ENCODE measurements at regions not wholly inside any gene's neighbourhood (a gene's known extent, or its start where the extent isn't known, plus 50 kb on each side); places are given as distances from the start of the nearest gene placed in this dataset.

- DNase-seq: no peak
- in situ Hi-C loops (cut with HindIII; ENCODE audit: low pct_ligation_motif_present, low pct_unique_long_range_greater_than_20kb, low sequenced_read_pairs): no loop called here
Measured at GRCh38 chr7:13826752-13827151, 162.7 kb downstream of the ETV1 start.

GRCh38 chr7:13827716-13828115 is 161.8 kb downstream of the ETV1 start:
- in situ Hi-C loops (cut with HindIII; ENCODE audit: low pct_ligation_motif_present, low pct_unique_long_range_greater_than_20kb, low sequenced_read_pairs): no loop called here
- no peak for DNase-seq

GRCh38 chr7:13829231-13829630 is 160.2 kb downstream of the ETV1 start:
- in situ Hi-C loops (cut with HindIII; ENCODE audit: low pct_ligation_motif_present, low pct_unique_long_range_greater_than_20kb, low sequenced_read_pairs): no loop called here
- DNase-seq: no peak

- in situ Hi-C loops (cut with HindIII; ENCODE audit: low pct_ligation_motif_present, low pct_unique_long_range_greater_than_20kb, low sequenced_read_pairs): no loop called here
- no peak for DNase-seq
Measured at GRCh38 chr7:13829914-13830900, 159.3 kb downstream of the ETV1 start.

- in situ Hi-C loops (cut with HindIII; ENCODE audit: low pct_ligation_motif_present, low pct_unique_long_range_greater_than_20kb, low sequenced_read_pairs): no loop called here
- DNase-seq: no peak
Measured at GRCh38 chr7:13832346-13832745, 157.1 kb downstream of the ETV1 start.

GRCh38 chr7:13834328-13834761 is 155.1 kb downstream of the ETV1 start:
- in situ Hi-C loops (cut with HindIII; ENCODE audit: low pct_ligation_motif_present, low pct_unique_long_range_greater_than_20kb, low sequenced_read_pairs): no loop called here
- no peak for DNase-seq

- DNase-seq: no peak
- in situ Hi-C loops (cut with HindIII; ENCODE audit: low pct_ligation_motif_present, low pct_unique_long_range_greater_than_20kb, low sequenced_read_pairs): no loop called here
Measured at GRCh38 chr7:13835442-13835841, 154.0 kb downstream of the ETV1 start.

- no peak for DNase-seq
- in situ Hi-C loops (cut with HindIII; ENCODE audit: low pct_ligation_motif_present, low pct_unique_long_range_greater_than_20kb, low sequenced_read_pairs): no loop called here
Measured at GRCh38 chr7:13839063-13839462, 150.4 kb downstream of the ETV1 start.

Data from ACHN (cell line).